Sigmoid colon (tissue), 6 donors: ENCODE measurements at regions not wholly inside any gene's neighbourhood (a gene's known extent, or its start where the extent isn't known, plus 50 kb on each side); places are given as distances from the start of the nearest gene placed in this dataset.

ENCODE experiments used
- DNase-seq: peaks from one replicate; pipeline ENCODE4 v3.0.0-alpha.2; 2019
- H3K27ac ChIP-seq, 4 donors: fragments of 200-600 bp; sonication (generic); one replicate each; pipeline ENCODE4 v1.5.1; 2016 to 2019; ENCODE audit warnings: mild to moderate bottlenecking in 1 of 4
- H3K27me3 ChIP-seq, 3 donors: fragments of 200-600 bp; sonication (generic); one replicate each; pipeline ENCODE4 v1.5.1; 2019; ENCODE audit warnings: mild to moderate bottlenecking in 1 of 3
- H3K36me3 ChIP-seq, 4 donors: fragments of 200-600 bp; sonication (generic); one replicate each; pipeline ENCODE4 v1.5.1; 2016 to 2019
- H3K4me1 ChIP-seq, 4 donors: fragments of 200-600 bp; sonication (generic); one replicate each; pipeline ENCODE4 v1.5.1; 2017 to 2019
- H3K4me3 ChIP-seq, 4 donors: fragments of 200-600 bp; sonication (generic); one replicate each; pipeline ENCODE4 v1.5.1; 2017 to 2019; ENCODE audit warnings: mild to moderate bottlenecking in 2 of 4, moderate library complexity in 1 of 4
- H3K9me3 ChIP-seq, 4 donors: fragments of 200-600 bp in 3 of 4; sonication (generic) in 3 of 4; one replicate each; pipeline versions ENCODE4 v1.5.1 to v1.6.1; 2013 to 2019
- CTCF ChIP-seq, 4 experiments: fragments of 450-650 bp in 3 of 4; fragments of 200-600 bp in 1 of 4; IDR thresholded peaks; one replicate each; pipeline ENCODE4 v1.5.1; 2016 to 2019; ENCODE audit warnings: antibody characterized with exemption in 4 of 4, mild to moderate bottlenecking in 3 of 4, moderate library complexity in 2 of 4
- EP300 ChIP-seq, 4 donors: sonication (generic); formaldehyde crosslinking; IDR thresholded peaks; one replicate each; pipeline ENCODE4 v1.6.1; 2017; ENCODE audit warnings: antibody characterized with exemption in 4 of 4
- POLR2A ChIP-seq, 2 donors: fragments of 450-650 bp; IDR thresholded peaks; one replicate each; pipeline ENCODE4 v1.6.1; 2016; ENCODE audit warnings: antibody characterized with exemption in 2 of 2, mild to moderate bottlenecking in 2 of 2, moderate library complexity in 2 of 2
- POLR2AphosphoS5 ChIP-seq, 4 donors: sonication (generic); formaldehyde crosslinking; IDR thresholded peaks; one replicate each; pipeline ENCODE4 v1.6.1; 2017; ENCODE audit warnings: antibody characterized with exemption in 4 of 4
- WGBS, 2 donors: extraction: QIAGEN DNeasy Blood & Tissue Kit; methylation state at CpG; one replicate each; pipeline ENCODE4 v1.1.7; 2013; 5-methylcytosine and 5-hydroxymethylcytosine counted together
- intact Hi-C: fragments of 100-400 bp; cut with DNase I; formaldehyde crosslinking; loops from one replicate; pipeline ENCODE4 v1.15.1; 2023
- donor health status: healthy with polysubstance abuse.
- donor health status: healthy.

GRCh38 chr5:97377582-97377981, 194.5 kb upstream of the RIOK2 start:
- WGBS, 2 donors: 82 to 92% methylated on average over 1 of the region's 1 CpG
- TF ChIP-seq POLR2AphosphoS5 (IDR thresholded peaks at IDR 0.05) (no peak), POLR2A (IDR thresholded peaks at IDR 0.05) (no peak), EP300 (IDR thresholded peaks at IDR 0.05) (no peak), CTCF (IDR thresholded peaks at IDR 0.05) (no peak)

GRCh38 chr5:97383996-97384395, 200.9 kb upstream of the RIOK2 start:
- TF ChIP-seq POLR2A (IDR thresholded peaks at IDR 0.05) (no peak), CTCF (IDR thresholded peaks at IDR 0.05) (no peak), EP300 (IDR thresholded peaks at IDR 0.05) (no peak), POLR2AphosphoS5 (IDR thresholded peaks at IDR 0.05) (no peak)
- Histone ChIP-seq H3K36me3 (no peaks in the 10 kb centered on the region), H3K4me3 (no peak overlapping the region), H3K27ac (no peak overlapping the region), H3K9me3 (no peaks in the 10 kb centered on the region), H3K27me3 (no peaks in the 10 kb centered on the region), H3K4me1 (no peaks in the 10 kb centered on the region)
- 94 to 95% methylated on average over 1 of the region's 1 CpG for WGBS, 2 donors
- intact Hi-C loops: no loop called here
- DNase-seq: no peak

More at GRCh38 chr5:97377582-97377981, 194.5 kb upstream of the RIOK2 start:
- no peaks in the 10 kb centered on the region for H3K4me1 ChIP-seq
- intact Hi-C loops: no loop called here
- H3K9me3 ChIP-seq: no peaks in the 10 kb centered on the region
- H3K27me3 ChIP-seq: no peaks in the 10 kb centered on the region
- H3K4me3 ChIP-seq: no peak overlapping the region
- no peak overlapping the region for H3K27ac ChIP-seq
- no peaks in the 10 kb centered on the region for H3K36me3 ChIP-seq
- DNase-seq: no peak

DNA sequence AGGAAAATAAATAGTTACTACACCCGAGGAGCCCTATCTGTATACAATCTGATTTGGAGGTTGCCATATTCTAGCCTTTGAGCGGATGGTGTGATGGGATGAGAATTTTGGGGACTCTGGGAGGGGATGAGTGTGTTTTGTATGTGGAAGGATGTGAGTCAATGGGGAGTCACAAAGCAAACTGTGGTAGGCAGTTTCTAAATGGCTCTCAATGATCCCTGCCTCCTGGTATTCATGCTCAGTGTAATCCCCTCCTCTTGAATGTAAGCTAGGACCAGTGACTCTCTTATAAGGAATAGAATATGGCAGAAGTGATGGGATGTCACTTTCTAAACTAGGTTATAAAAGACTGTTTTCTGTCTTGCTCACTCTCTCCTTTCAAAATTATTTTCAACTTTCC, 205.7 kb upstream of the RIOK2 start:
- TF ChIP-seq POLR2A (IDR thresholded peaks at IDR 0.05) (no peak), POLR2AphosphoS5 (IDR thresholded peaks at IDR 0.05) (no peak), CTCF (IDR thresholded peaks at IDR 0.05) (no peak), EP300 (IDR thresholded peaks at IDR 0.05) (no peak)
- Histone ChIP-seq H3K4me3 (no peak overlapping the region), H3K36me3 (no peaks in the 10 kb centered on the region), H3K4me1 (no peaks in the 10 kb centered on the region), H3K27me3 (no peaks in the 10 kb centered on the region), H3K9me3 (peaks cover 0 to under 1% (median 0%) of the 10 kb centered on the region in 4 donors), H3K27ac (no peak overlapping the region)
- intact Hi-C loops: no loop called here
- WGBS, 2 donors: 91 to 97% methylated on average over 2 of the region's 2 CpGs
- DNase-seq: no peak

- TF ChIP-seq POLR2AphosphoS5 (IDR thresholded peaks at IDR 0.05) (no peak), EP300 (IDR thresholded peaks at IDR 0.05) (no peak), CTCF (IDR thresholded peaks at IDR 0.05) (no peak), POLR2A (IDR thresholded peaks at IDR 0.05) (no peak)
- Histone ChIP-seq H3K4me3 (no peak overlapping the region), H3K27me3 (no peaks in the 10 kb centered on the region), H3K27ac (no peak overlapping the region), H3K9me3 (no peaks in the 10 kb centered on the region), H3K4me1 (no peaks in the 10 kb centered on the region), H3K36me3 (no peaks in the 10 kb centered on the region)
- no peak for DNase-seq
- WGBS, 2 donors: 34 to 71% methylated on average over 3 of the region's 3 CpGs
- intact Hi-C loops: no loop called here
These were observed 217.5 kb upstream of the RIOK2 start for GRCh38 chr5:97400537-97400936.

- H3K27ac ChIP-seq: no peak overlapping the region
- H3K4me1 ChIP-seq: no peaks in the 10 kb centered on the region
- no peaks in the 10 kb centered on the region for H3K36me3 ChIP-seq
- H3K4me3 ChIP-seq: no peak overlapping the region
- no peaks in the 10 kb centered on the region for H3K9me3 ChIP-seq
- TF ChIP-seq CTCF (IDR thresholded peaks at IDR 0.05): no peak
- DNase-seq: no peak
- intact Hi-C loops: no loop called here
- H3K27me3 ChIP-seq: no peaks in the 10 kb centered on the region
- 94 to 95% methylated on average over 9 of the region's 9 CpGs for WGBS, 2 donors
These were observed 222.9 kb upstream of the RIOK2 start for GRCh38 chr5:97405941-97406340.
